COLO829 (cell line): ENCODE measurements at regions not wholly inside any gene's neighbourhood (a gene's known extent, or its start where the extent isn't known, plus 50 kb on each side); places are given as distances from the start of the nearest gene placed in this dataset.

Source experiments
- DNase-seq: peaks from one replicate; pipeline ENCODE4 v3.0.0; 2012; ENCODE audit warnings: low spot score

DNA sequence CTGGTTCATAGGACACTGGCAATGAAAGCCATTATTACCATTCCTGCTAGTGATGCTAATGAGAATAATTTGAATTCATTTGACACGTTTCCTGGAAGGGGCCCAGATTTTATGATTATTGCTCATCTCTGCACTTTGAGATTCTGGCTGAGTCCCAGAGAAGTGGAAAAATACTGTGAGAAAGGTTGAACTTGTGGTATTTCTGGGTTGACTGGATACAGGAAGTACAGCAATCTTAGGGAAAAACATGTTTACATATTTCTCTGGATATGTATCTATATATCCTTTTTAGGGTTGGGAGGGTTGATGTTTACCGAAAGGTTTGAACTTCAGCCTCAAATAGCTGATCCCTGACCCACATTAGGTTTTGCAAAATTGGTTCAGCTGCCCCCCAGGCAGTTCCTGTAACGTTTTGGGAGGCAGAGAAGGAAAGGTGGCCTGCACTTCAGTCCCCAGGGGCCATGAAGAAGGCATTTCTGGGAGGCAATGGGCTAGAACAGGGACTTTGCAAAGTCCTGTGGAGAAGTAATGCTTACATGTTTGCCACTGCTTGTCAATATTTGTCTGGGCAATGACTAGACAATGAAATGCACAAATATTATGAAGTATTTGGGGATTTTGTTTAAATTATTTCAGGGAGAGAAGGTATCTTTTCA lies 253.7 kb upstream of the PITRM1 start:
- DNase-seq, result no peak

DNA sequence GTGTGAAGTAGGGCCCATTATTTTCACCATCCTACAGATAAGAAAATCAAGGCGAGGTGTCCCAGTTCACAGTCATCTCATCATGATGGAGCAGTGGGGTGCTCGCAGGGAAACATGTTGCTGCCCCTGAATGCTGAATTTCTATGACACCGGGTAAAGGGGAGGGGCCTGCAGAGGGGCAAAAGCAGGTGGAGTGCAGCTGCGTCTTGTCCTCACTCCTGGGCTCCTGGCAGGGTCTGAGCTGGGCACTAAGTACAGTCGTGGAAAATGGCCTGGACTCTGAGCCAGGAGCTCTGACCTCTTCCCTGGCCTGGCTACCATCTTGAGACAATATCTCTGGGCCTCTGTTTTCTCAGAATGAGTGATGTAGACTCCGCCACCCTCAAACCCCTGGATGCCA lies 253.1 kb upstream of the PITRM1 start:
- DNase-seq, result no peak

DNA sequence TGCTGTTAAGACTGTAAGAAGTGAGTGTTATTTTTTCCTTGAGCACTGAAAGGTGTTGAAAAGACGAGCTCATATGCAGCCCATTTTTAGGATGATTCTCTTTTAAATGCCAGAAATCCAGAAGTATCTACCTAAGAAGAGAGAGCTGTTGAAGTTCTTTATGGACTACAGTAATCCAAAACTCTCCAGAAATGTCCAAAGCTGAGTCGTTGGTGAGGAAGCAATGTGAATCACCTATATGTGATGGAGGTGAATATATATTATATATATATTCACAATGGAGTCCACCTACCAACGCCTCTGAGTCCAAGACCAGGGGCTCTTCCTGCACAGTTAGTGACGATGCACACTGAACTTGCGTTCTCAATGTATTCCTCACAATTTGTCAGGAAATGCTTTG lies 252.7 kb upstream of the PITRM1 start:
- DNase-seq, result no peak

DNA sequence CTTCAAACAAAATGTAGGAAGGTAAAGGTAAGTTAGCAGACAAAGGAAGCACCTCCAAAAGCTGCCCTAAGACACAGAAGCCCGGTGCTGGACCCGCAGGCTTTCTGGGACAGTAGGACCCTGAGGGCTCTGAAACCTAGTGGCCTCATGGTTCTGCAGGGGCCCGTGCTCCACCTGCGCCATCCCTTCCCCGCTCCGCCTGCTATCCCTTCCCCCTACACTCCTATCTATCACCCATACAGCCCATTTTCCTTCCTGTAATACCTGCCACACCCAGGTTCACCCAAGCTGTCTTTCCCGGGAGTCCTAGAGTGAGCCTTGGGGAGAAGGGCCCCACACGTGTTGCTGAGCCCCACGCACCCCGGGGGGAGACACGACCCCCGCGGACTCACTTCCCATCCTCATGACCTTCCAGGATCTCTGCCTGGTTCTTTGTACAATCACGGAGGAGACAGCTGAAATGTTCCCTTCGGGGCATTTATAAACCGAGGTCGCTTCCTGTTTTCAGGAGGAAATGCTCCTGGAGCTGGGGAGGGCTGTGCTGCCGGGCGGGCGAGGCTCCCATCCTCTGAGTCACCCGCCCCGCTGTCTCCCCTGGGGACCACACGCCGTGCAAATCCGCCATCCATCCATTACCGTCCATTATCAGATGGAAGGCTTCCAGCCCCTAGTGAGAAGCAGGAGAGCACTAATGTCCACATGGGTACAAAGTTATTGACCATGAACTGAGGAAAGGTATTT lies 251.7 kb upstream of the PITRM1 start:
- peak; percentile 28 for DNase-seq

DNA sequence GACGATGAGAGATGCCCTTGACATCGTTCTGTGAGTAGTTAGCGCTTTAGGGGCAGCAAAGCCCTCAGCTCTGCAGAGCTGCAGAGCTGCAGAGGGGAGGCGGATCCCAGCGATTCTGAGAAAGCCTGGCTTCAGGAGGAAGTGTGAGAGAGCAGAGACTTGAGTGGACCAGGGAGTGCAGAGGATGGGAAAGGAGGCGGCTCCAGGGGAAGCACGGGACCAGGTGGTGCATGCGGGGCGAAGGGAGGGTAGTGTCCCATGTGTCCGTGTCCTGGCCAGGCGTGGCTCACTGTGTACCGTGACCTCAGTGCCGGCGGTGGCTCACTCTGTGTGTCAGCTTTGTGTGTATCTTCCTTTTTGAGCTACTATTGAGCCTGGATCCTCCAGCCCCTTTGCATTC lies 250.8 kb upstream of the PITRM1 start:
- DNase-seq, result no peak

DNA sequence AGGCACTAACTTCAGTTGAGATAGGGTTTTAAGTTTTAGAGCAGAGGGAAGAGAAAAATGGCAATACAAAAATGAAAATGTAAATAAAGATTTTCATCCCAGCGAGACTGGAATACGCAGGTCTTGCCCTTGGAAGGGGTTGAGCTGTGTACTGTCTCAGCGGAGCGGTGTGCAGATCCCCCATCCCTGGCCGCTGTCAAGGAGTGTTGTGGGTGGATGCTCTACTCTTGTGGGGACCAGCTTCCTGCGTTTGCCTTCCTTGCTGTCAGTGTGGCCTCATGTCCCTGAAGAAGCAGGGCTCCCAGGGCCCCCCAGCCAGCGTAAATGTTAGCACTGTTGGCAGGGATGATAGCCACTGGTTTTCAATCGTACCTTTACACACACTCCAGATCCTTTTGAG lies 249.7 kb upstream of the PITRM1 start:
- DNase-seq, result no peak

DNA sequence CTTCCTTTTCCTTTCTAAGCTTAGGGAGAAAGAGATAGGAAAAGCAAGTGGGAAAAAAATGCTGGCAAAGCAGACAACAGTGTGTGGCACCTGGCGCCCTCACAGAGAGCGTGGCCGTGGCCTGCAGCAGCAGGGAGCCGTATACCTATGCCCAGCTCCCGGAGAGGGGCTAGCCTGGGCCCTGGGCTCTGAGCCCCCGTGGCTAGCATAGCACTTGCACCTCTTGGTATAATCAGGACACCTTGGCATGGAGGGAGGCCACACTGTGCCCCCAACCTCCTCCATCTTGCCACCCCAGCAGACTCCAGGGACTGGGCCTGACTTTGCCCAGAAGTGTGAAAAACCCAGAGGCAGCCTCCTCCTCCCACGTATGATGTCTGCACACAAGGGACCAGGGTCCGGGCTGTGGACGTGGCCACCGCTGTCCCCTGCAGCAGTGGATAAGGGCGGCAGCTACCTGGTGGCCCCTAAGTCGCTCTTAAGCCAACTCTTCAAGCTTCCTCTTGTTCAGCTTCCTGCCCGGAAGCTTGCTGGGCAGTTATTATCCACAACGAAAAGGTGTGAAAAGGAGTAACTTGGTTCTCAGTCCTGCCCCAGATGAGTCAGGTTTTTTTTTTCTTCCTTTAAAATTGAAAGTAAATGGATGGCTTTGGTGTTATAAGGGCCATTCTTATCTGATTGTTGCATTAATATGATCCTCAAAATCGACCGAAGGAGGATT lies 249.1 kb upstream of the PITRM1 start:
- DNase-seq, result no peak

DNA sequence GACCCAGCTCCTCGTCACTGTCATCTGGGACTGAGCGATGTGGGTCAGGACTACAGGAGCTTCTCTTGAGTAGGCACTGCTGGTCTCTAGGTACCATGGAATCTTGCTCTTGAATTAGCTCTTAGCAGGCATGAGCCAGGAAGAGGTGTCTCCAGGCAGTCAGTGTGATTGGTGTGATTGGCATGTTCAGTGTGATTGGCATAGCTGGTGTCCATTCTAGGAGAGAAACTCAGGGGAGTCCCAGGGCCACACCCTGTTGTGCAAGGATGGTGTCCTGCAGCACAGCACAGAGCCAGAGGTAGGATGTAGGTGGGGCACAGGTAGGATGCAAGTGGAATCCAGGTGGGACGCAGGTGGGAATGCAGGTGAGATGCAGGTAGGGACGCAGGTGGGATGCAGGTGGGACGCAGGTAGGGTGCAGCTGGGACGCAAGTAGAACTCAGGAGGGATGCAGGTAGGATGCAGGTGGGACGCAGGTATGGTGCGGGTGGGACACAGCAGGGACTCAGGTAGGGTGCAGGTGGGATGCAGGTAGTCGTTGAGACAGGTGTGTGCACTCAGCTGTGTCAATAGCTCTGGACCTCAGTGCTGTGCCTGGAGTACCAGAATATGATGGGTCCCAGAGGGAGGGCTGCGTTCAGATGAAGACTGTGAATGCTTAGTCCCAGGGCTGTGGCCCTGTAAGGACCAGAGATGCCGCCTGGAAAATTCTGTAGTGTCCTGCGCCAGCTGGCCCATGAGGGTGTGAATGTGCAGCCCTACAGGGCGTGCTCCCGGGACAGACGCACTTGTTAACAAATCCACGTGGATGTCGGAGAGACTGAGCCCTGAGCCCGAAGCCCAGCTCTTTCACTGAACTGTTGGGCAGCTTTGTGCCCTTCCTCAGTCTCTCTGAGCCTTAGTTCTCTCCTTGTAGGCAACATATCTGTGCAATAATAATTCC lies 248.2 kb upstream of the PITRM1 start:
- no peak for DNase-seq

DNA sequence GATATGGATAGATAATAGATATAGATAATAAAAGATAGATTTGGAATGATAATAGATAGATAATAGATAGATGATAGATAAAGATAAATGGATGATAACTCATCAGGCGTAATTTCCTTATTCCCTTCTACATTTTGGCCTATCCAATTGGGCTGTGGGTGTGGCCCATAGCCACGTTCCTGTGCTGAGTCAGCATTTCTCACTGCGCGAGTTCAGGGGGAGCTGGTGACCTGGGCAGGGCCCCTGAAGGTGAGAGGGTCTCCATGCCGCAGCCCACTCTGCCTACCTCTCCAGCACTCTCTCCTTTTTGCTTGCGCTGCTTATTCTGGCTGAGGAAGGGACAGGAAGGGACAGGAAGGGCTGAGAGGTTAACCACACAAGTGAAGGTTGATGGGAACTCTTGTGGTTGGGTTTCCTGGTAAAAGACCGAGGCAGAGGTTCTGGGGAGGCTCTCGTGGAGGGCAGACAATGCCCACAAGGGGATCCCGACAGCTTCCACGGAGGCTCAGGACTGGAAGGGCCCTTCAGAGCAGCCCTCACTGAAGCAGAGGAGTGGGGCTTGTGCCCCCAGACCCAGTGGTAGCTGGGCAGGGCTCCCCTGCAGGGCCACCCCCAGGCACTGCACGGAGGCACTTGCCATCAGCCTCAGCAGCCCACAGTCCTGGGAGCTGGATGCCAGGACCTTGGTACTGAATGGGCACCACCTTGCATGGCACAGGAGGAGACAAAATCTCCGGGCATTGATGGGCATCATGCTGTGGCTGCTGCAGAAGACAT lies 247.3 kb upstream of the PITRM1 start:
- DNase-seq, result no peak

DNA sequence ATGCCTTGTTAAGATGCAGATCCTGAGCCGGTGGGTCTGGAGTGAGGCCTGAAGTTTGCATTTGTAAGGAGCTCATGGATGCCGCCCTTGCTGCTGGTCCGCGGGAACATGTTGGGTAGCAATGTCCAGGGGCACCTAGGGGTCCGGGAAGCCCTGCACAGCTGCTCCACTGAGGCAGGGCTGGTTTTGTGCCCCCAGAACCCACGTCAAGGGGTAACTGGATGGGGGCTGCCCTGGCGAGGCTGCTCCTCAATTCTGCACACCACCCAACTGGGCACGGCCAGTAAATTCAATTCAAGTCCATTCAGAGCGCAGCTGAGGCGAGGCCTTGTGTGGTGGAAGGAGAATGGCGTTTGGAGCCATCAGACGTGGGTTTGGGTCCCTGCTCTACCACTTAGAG lies 246.3 kb upstream of the PITRM1 start:
- no peak for DNase-seq

DNA sequence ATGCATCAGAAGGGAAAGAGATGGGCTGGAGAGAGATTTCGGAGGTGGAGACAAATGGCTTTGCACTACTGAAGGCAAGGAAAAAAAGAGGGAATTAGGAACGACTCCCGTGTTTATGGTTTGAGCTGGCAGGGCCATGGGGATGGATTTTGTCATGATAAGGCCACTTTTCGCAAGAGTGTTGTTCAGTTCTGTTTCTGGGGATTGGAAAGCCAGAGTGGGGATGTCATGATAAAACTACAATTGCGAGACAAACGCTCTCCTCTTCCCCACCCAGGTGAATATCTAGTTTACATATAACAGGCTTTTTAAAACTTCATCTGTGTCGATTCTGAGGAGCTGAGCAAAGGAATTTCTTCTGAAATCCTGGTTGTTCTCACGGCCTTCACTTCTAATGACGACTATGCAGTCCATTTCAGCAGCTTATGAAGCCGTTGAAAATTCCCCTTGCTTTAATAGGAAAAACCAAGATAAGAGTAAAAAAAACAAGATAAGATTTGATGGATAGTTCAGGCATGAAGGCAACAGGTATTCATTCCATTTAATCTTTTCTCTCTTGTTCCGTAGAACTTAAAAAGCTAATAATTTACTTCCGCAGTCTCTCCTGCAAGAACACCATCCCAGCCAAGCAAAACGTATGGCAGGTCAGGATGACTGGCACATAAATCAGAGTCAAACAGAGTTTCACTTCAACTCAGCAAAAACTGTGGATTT lies 245.6 kb upstream of the PITRM1 start:
- DNase-seq, result no peak

DNA sequence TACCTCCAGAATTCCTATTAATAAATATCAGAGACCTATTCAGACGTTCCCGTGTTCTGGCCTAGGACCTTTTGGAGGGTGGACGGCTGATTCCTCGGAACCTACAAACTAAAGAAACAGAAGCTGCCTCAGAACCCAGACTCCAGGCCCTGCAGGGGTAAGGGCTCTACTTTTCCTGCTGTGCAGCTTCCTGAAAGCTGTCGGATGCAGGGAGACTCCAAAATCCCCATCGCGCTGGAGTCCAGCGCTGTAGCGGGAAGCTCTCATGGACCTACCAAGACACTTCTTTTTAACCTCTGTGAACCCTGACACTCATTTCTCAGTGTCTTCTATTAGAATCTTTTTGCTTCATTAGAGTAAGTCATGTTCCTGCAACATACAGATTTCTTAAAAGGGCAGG lies 244.5 kb upstream of the PITRM1 start:
- DNase-seq, result no peak

DNA sequence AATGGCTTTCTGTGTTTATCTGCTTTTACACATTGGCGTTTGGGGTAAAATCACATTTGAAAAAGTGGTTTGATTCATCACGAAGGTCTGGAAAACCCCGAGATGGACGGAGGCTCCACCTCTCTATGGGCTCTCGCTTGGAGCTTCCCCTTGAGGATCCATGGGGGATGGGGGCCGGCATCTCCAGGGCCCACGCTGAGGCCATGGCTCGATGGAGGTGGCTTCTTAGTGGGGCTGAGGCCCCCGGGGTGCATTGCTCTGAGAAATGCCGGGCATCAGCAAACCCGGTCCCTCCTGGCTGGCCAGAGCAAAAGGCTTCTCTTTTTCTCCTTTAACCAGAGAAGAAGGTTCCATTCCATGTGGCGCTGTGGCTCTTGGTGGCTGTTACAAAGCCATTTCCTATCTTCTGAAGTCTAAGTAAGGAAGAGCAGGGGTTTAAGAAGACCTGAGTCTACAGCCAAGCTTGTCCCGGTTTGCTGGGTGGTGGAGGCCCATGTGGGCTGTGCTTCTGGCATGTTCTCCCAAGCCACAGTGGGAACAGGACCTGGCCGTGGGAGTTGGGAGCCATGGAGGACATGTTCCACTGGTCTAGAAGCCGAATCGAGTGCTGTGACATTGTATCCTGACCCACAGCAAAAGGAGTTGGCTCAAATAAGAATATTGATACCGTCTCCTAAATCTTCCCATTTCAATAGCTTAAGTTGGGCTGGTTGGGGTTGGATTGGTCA lies 243.5 kb upstream of the PITRM1 start:
- no peak for DNase-seq

DNA sequence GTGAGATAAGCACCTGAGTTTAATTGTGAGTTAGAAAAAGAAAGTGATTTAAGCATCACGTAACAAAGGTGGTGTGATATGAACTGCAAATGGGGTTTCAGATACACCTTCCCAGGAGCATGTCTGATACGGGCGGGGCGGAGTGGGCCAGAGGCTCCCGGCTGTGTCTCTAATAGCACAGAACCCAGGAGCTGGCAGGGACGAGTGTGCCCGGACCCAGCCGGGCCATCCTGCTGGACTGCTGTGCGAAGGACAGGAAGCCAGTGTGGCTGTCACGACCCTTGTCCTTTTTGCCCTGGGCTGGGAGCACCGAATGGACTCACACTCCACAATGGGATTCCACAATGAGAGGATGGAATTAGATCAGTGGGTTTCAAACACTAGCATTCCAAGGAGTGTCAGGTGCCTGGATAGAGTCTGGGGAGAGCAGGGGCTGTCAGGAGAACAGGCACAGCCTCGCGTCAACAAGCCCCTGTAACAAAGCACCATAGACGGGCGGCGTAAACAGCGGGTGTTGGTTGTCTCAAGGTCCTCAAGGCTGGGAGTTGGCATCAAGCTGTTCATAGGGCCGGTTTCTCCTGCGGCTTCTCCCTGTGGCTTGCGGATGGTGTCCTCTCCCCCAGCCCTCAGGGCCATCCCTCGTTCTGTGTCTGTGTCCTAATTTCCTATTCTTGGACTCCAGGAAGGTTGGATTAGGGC lies 242.6 kb upstream of the PITRM1 start:
- no peak for DNase-seq

DNA sequence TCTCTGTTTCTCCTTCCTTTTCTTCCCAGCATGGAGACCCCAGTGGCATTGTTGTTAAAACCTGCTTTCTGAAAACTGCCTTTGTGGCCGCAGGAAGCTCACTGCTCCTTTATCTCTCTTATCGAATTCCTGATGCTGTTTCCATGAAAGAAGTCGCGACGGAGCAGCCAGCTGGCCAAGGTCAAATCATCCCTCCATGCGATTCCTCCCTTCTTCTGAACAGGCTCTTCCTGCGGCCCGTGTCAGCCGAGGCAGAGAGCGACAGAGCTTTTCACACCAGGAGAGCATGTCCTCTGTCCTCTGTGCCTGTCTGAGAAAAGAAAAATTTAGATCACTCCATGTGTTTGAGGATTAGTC lies 242.1 kb upstream of the PITRM1 start:
- no peak for DNase-seq

DNA sequence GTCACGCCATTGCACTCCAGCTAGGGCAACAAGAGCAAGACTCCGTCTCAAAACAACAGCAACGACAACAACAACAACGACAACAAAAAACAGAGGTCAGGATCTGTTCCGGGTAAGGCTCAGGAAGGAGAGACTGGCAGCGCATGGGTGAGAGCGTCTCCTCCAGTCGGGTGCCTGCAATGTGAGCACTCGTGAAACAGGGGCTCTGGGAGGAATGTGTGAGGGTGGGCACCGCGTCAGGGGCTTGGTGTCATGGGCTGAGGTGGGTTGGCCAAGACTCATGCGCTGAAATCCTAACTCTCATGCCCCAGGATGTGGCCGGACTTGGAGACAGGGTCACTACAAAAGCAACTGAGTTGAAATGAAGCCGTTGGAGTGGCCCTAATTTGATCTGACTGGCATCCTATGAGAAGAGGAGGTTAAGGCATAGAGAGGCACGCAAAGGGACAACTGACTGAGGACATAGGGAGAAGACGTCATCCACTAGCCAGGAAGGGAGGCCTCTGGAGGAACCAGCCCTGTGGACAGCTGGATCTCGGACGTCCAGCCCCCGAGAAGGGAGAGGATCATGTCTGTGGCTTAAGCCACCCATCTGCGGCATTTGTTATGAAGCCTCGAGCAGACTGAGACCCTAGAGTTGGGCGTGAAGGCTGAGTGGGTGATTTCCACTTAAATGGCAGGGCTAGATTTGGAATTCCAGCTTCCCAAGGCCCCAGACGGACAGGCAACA lies 241.5 kb upstream of the PITRM1 start:
- no peak for DNase-seq

DNA sequence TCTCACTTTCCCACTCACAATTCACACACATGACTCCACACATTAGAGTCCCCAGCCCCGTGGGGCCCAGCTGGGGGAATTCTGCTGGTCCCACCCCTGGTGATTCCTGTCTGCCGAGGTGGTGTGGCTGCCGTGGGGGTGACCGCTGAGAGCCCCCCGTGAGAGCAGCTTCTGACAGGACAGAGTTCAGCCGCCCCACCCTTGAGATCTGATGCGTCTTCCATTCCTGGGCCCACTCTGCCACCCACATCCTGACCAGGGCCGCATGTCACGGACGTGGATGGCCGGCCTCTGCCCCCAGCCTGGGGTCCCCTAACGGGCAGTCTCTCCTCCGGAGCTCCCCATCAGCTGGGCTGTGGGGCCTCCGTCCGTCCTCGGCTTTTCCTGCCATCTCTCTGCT lies 240.1 kb upstream of the PITRM1 start:
- no peak for DNase-seq

DNA sequence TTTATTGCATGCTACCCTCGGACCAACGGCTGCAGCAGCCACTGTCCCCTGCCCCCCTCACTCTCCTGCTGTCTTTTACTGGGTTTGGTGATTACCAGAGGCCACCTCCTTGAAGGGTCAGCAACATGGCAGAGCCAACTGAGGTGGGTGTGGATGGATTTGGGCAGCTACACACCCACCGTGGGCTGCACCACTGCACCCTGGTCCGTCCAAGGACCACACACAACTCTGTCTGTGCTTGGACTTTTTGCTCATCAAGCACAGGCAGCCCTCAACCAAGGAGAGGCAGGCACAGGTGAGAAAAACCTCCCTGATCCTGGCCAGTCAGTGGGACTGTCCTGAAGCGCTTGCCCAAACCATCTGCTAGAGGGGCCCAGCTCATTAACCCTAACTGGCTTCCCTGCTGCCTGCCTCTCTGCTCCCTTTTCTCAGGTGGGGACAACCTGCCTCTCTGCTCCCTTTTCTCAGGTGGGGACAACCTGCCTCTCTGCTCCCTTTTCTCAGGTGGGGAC lies 239.5 kb upstream of the PITRM1 start:
- no peak for DNase-seq

DNA sequence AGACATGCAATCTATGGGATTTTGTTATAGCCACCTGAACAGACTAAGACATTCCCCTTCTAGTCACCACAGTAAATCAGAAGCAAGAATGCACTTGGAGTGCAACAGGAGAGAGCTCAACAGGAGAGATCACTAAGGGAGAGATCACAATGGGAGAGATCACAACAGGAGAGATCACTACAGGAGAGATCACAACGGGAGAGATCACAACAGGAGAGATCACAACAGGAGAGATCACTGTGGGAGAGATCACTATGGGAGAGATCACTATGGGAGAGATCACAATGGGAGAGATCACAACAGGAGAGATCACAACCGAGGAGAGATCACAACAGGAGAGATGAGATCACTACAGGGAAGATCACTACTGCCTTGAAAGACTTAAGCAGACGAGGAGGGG lies 238.5 kb upstream of the PITRM1 start:
- no peak for DNase-seq
